ENCODE measurements at regions not wholly inside any gene's neighbourhood (a gene's known extent, or its start where the extent isn't known, plus 50 kb on each side); places are given as distances from the start of the nearest gene placed in this dataset.

DNA sequence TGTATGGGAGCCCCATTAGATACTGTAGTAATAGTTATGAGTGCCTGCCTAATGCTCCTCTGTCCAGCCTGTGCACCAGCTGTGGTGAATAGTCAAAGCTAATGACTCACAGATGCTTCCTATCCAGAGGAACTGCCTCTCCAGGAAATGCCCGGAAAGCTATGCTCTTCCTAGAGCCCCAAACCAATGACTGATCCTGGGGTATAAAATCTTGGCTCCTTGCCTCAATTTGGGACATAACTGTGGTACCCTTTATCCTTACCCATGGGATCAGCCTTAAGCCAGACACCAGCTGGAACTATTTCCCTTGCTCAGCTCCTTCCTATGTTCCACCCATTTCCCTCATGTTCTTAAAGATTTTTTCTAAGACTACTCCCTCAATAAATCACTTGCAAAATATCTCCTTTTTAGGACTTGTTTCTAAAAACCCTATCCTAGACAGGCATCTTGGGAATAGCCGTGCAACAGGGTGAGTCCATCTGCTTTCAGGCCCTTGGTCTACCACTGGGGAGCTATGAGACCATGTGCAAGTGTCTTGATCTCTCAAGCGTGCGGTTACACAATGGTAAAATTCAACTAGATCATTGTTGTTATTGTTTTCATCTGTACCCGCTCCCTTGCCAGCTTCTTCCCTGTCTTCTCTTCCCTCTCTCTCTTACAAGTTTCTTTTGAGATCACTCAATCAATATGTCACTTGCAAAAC, 283.7 kb downstream of the BTBD3 start:
- TF ChIP-seq, protein P1, sequence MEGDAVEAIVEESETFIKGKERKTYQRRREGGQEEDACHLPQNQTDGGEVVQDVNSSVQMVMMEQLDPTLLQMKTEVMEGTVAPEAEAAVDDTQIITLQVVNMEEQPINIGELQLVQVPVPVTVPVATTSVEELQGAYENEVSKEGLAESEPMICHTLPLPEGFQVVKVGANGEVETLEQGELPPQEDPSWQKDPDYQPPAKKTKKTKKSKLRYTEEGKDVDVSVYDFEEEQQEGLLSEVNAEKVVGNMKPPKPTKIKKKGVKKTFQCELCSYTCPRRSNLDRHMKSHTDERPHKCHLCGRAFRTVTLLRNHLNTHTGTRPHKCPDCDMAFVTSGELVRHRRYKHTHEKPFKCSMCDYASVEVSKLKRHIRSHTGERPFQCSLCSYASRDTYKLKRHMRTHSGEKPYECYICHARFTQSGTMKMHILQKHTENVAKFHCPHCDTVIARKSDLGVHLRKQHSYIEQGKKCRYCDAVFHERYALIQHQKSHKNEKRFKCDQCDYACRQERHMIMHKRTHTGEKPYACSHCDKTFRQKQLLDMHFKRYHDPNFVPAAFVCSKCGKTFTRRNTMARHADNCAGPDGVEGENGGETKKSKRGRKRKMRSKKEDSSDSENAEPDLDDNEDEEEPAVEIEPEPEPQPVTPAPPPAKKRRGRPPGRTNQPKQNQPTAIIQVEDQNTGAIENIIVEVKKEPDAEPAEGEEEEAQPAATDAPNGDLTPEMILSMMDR (IDR thresholded peaks at IDR 0.05; ENCODE audit: borderline replicate concordance, insufficient read depth, low read depth, low read length), result no peak
- H3K4me3 ChIP-seq (ENCODE audit: low read depth, low read length), result no peak overlapping the region

DNA sequence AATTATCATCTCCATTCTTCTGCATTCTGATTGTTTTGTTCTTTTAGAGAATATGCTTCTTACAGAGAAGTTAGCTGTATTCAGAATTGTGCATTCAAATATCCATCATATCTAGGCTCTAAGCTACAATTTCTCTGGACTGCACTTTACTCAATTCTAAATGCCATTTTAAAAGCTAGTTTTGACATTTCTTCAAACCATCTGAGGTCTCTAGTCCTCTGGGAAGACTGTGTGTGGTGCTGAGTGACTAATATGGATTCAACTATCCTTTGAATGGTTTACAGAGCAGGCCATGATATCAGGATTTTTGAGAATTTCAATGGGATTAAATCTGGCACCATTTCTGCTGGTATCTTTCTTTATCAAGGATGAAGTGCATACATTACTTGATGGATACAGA, 285.7 kb downstream of the BTBD3 start:
- no peak overlapping the region for H3K4me3 ChIP-seq (ENCODE audit: low read depth, low read length)
- TF ChIP-seq, protein P1 (IDR thresholded peaks at IDR 0.05; ENCODE audit: borderline replicate concordance, insufficient read depth, low read depth, low read length), result no peak

DNA sequence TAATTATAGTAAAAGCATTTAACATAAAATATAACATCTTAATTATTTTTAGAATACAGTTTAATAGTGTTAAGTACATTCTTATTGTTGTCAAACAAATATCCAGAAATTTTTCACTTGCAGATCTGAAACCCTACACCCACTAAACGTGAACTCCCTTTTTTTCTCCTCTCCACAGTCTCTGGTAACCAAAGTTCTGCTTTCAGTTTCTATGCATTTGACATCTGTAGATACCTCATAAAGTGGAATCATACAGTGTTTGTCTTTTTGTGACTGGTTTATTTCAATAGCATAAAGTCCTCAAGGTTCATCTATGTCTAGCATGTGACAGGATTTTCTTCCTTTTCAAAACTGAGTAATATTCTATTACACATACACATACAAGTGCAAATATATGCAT, 286.3 kb downstream of the BTBD3 start:
- TF ChIP-seq, protein P1 (IDR thresholded peaks at IDR 0.05; ENCODE audit: borderline replicate concordance, insufficient read depth, low read depth, low read length), result no peak

DNA sequence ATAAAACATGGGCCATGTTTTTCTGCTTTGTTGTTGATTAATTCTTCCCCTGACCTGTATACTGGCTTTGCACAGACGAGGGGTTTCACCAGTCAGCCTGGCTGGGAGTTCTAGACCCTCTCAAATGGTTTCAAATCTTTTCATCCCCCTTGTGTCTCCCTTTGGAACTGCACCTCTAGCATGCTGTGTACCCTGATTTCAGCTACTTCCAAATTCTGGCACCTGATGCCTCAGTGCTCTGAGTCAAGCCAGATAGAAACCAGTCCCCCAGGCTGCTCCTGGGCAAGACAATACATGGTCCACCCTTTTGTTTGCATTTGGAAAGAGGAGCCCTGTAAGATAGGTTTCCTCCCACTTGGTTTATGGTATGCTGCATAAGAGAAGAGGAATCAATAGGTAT, 290.2 kb downstream of the BTBD3 start:
- TF ChIP-seq, protein P1 (IDR thresholded peaks at IDR 0.05; ENCODE audit: borderline replicate concordance, insufficient read depth, low read depth, low read length), result peak; percentile 41; the same call in 1 of the 2 replicates
- H3K4me3 ChIP-seq (ENCODE audit: low read depth, low read length), result no peak overlapping the region

More for the DNA sequence above, 286.3 kb downstream of the BTBD3 start:
- H3K4me3 ChIP-seq (ENCODE audit: low read depth, low read length), result no peak overlapping the region

DNA sequence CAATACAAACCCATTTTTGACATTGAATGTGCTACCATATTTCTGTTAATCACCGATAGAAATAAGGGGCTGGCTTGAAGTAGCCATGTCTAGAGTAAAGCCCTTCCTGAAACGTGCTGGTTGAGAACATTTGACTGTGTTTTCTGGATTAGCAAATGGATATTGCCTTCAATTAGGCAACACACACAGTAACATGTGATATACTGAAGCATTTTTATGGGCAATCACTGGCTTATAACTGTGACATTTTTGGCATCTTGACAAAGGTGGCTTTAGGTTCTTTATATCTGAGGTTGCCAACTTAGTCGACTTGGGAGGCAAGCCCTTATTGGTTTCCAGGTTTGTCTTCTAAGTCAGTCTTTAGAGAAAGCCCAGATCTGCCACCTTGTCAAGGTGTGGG, 292.9 kb downstream of the BTBD3 start:
- TF ChIP-seq, protein P1 (IDR thresholded peaks at IDR 0.05; ENCODE audit: borderline replicate concordance, insufficient read depth, low read depth, low read length), result no peak

DNA sequence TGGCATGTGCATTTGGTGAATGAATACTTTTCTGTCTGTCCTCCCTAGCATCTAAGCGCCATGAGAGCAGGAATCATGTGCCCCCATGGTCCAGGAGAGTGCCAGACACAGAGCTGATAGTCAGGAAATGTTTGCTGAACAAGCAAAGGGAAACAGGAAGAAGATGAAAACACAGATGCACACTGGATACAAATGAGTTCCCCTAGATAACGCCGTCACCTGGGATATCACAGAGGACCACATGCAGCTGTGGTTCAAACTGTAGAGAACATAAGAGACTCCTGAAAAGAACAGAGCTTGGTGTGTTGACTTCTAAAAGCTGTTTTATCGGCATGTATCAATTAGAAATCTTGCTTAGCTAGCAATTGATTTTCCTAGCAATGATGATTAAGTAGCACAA, 293.7 kb downstream of the BTBD3 start:
- H3K4me3 ChIP-seq (ENCODE audit: low read depth, low read length), result no peak overlapping the region
- TF ChIP-seq, protein P1 (IDR thresholded peaks at IDR 0.05; ENCODE audit: borderline replicate concordance, insufficient read depth, low read depth, low read length), result no peak

More for the DNA sequence above, 292.9 kb downstream of the BTBD3 start:
- H3K4me3 ChIP-seq (ENCODE audit: low read depth, low read length), result no peak overlapping the region

DNA sequence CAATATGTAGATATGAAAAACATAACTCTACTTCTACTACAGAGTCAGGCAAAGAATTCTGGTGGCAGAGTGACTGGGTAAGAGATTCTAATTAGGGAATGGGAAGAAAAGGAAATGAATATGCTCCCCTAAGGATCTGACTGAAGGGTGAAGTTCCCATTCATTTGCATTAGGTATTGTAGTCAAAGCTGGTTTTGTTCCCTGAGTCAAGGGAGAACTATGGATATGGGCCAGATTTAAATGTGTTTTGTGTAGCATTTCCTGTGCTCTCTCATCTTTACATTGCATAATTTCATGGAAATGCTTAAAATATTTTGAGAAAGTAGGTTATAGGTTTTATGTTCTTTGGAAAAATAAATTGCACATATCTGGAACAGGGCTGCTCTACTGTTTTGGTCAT, 299.7 kb downstream of the BTBD3 start:
- TF ChIP-seq, protein P1 (IDR thresholded peaks at IDR 0.05; ENCODE audit: borderline replicate concordance, insufficient read depth, low read depth, low read length), result no peak
- no peak overlapping the region for H3K4me3 ChIP-seq (ENCODE audit: low read depth, low read length)

Data from GM12875 (cell line).